Caco-2 (cell line): ENCODE measurements at regions not wholly inside any gene's neighbourhood (a gene's known extent, or its start where the extent isn't known, plus 50 kb on each side); places are given as distances from the start of the nearest gene placed in this dataset.

ENCODE experiments used
- BruUV-seq: library from RNA; stranded (reverse); fragments of 400-500 nt; replicated peaks from 2 replicates; lab custom pipeline; 2021; lab: Mats Ljungman, UMichigan
- CTCF ChIA-PET: fragments of 300-600 bp; sonication (Branson Sonifier 250); formaldehyde crosslinking; loops from one replicate; lab custom pipeline; 2022; ENCODE audit warnings: antibody characterized with exemption; lab: Charles Lee
- POLR2A ChIA-PET: fragments of 300-600 bp; sonication (Branson Sonifier 250); formaldehyde crosslinking; loops from one replicate; lab custom pipeline; 2022; ENCODE audit warnings: antibody characterized with exemption; lab: Charles Lee
- DNase-seq, 2 experiments: peaks; one replicate each; pipeline versions ENCODE4 v3.0.0 to v3.0.0-alpha.2; 2020 to 2022
- H3K27me3 ChIP-seq: replicated peaks from 2 replicates; pipeline ENCODE4 v1.6.0; 2011; ENCODE audit warnings: low read length; ENCODE audit not compliant: control insufficient read depth, insufficient read depth
- H3K36me3 ChIP-seq: 2 replicates; pipeline ENCODE4 v1.5.1; 2011; ENCODE audit warnings: low read length; ENCODE audit not compliant: control insufficient read depth, insufficient read depth
- H3K4me1 ChIP-seq: fragments of 250-450 bp; sonication (Bioruptor Pico); 2 replicates; pipeline ENCODE4 v1.5.1; 2020; ENCODE audit warnings: mild to moderate bottlenecking
- H3K4me3 ChIP-seq: 2 replicates; pipeline ENCODE4 v1.5.1; 2011; ENCODE audit warnings: low read depth, mild to moderate bottlenecking, control low read depth, low read length
- H3K9me3 ChIP-seq: fragments of 250-450 bp; sonication (Bioruptor Pico); 2 replicates; pipeline ENCODE4 v1.5.1; 2020; ENCODE audit warnings: mild to moderate bottlenecking, moderate library complexity
- H3K27ac Mint-ChIP-seq: one replicate; pipeline ENCODE4 v1.8.0; 2022; ENCODE audit warnings: mixed read lengths; ENCODE audit not compliant: unreplicated experiment
- H3K27me3 Mint-ChIP-seq: one replicate; pipeline ENCODE4 v1.8.0; 2022; ENCODE audit warnings: mixed read lengths; ENCODE audit not compliant: insufficient read depth, unreplicated experiment
- H3K36me3 Mint-ChIP-seq: one replicate; pipeline ENCODE4 v1.8.0; 2022; ENCODE audit warnings: mild to moderate bottlenecking, mixed read lengths; ENCODE audit not compliant: insufficient read depth, unreplicated experiment
- H3K4me1 Mint-ChIP-seq: one replicate; pipeline ENCODE4 v1.8.0; 2022; ENCODE audit warnings: low read depth, mixed read lengths; ENCODE audit not compliant: unreplicated experiment
- H3K4me3 Mint-ChIP-seq: one replicate; pipeline ENCODE4 v1.8.0; 2022; ENCODE audit warnings: mild to moderate bottlenecking, moderate library complexity, mixed read lengths; ENCODE audit not compliant: unreplicated experiment
- H3K9me3 Mint-ChIP-seq: one replicate; pipeline ENCODE4 v1.8.0; 2022; ENCODE audit warnings: mixed read lengths; ENCODE audit not compliant: unreplicated experiment
- CTCF ChIP-seq, 2 experiments: fragments of 200-600 bp in 1 of 2; IDR thresholded peaks; 1 replicate in 1 of 2; 2 replicates in 1 of 2; pipeline versions ENCODE4 v1.5.1 to v1.8.0; 2011 to 2022; ENCODE audit warnings: antibody characterized with exemption in 1 of 2, control low read depth in 1 of 2, inconsistent platforms in 1 of 2, low read depth in 1 of 2, low read length in 1 of 2, mild to moderate bottlenecking in 1 of 2, moderate library complexity in 1 of 2; ENCODE audit not compliant: insufficient read depth in 1 of 2, severe bottlenecking in 1 of 2, unreplicated experiment in 1 of 2
- intact Hi-C: fragments of 100-400 bp; cut with micrococcal nuclease; formaldehyde crosslinking; loops from one replicate; pipeline ENCODE4 v1.10.0; 2022; ENCODE audit not compliant: unreplicated experiment

- POLR2A ChIA-PET, result no interaction called here
- DNase-seq, result no peak
- H3K36me3 Mint-ChIP-seq, result no peaks in the 10 kb centered on the region
- TF ChIP-seq CTCF (IDR thresholded peaks at IDR 0.05; ENCODE audit: insufficient read depth in 1 of 2, low read depth in 1 of 2, low read length in 1 of 2, severe bottlenecking in 1 of 2, unreplicated experiment in 1 of 2), result no peak
- no peak overlapping the region for H3K27ac Mint-ChIP-seq
- peaks cover 15% of the 10 kb centered on the region for H3K4me1 Mint-ChIP-seq
- Histone ChIP-seq H3K27me3 (no peaks in the 10 kb centered on the region), H3K36me3 (no peaks in the 10 kb centered on the region), H3K4me3 (no peak overlapping the region), H3K9me3 (no peaks in the 10 kb centered on the region), H3K4me1 (peaks cover 6% of the 10 kb centered on the region; the same call in 1 of the 2 replicates)
- H3K4me3 Mint-ChIP-seq, result no peak overlapping the region
- CTCF ChIA-PET, result no interaction called here
- intact Hi-C loops, result loop anchor here (5.0 kb wide), 1 partner anchor 997 kb away; no protein-coding TSS in a partner anchor
- H3K27me3 Mint-ChIP-seq, result no peaks in the 10 kb centered on the region
- BruUV-seq, result no TSS peak
- H3K9me3 Mint-ChIP-seq, result no peaks in the 10 kb centered on the region
These were observed 555.8 kb upstream of the EPHA7 start for GRCh38 chr6:93975159-93975558.

GRCh38 chr6:93974332-93974731, 555.0 kb upstream of the EPHA7 start:
- Histone ChIP-seq H3K27me3 (no peaks in the 10 kb centered on the region), H3K36me3 (no peaks in the 10 kb centered on the region), H3K4me3 (no peak overlapping the region), H3K9me3 (no peaks in the 10 kb centered on the region), H3K4me1 (peaks cover 7% of the 10 kb centered on the region; the same call in 1 of the 2 replicates)
- no peak for TF ChIP-seq CTCF (IDR thresholded peaks at IDR 0.05; ENCODE audit: insufficient read depth in 1 of 2, low read depth in 1 of 2, low read length in 1 of 2, severe bottlenecking in 1 of 2, unreplicated experiment in 1 of 2)
- no peak overlapping the region for H3K4me3 Mint-ChIP-seq
- no TSS peak for BruUV-seq
- H3K9me3 Mint-ChIP-seq, result no peaks in the 10 kb centered on the region
- ChIA-PET CTCF (no interaction called here), POLR2A (no interaction called here)
- DNase-seq, result no peak
- H3K27ac Mint-ChIP-seq, result no peak overlapping the region
- peaks cover 18% of the 10 kb centered on the region for H3K4me1 Mint-ChIP-seq
- intact Hi-C loops, result no loop called here
- no peaks in the 10 kb centered on the region for H3K27me3 Mint-ChIP-seq
- no peaks in the 10 kb centered on the region for H3K36me3 Mint-ChIP-seq

GRCh38 chr6:93972791-93973190, 553.4 kb upstream of the EPHA7 start:
- H3K9me3 Mint-ChIP-seq, result no peaks in the 10 kb centered on the region
- TF ChIP-seq CTCF (IDR thresholded peaks at IDR 0.05; ENCODE audit: insufficient read depth in 1 of 2, low read depth in 1 of 2, low read length in 1 of 2, severe bottlenecking in 1 of 2, unreplicated experiment in 1 of 2), result no peak
- no peak overlapping the region for H3K4me3 Mint-ChIP-seq
- H3K27me3 ChIP-seq, result no peaks in the 10 kb centered on the region
- no peaks in the 10 kb centered on the region for H3K27me3 Mint-ChIP-seq
- H3K36me3 ChIP-seq, result no peaks in the 10 kb centered on the region
- BruUV-seq, result no TSS peak
- intact Hi-C loops, result no loop called here
- POLR2A ChIA-PET, result no interaction called here
- H3K4me1 Mint-ChIP-seq, result peaks cover 26% of the 10 kb centered on the region
- no peaks in the 10 kb centered on the region for H3K36me3 Mint-ChIP-seq
- no peaks in the 10 kb centered on the region for H3K9me3 ChIP-seq
- CTCF ChIA-PET, result no interaction called here
- no peak overlapping the region for H3K27ac Mint-ChIP-seq
- no peak for DNase-seq
- H3K4me1 ChIP-seq, result peaks cover 7% of the 10 kb centered on the region
- no peak overlapping the region for H3K4me3 ChIP-seq
